Sigmoid colon (tissue), 4 donors: ENCODE measurements at regions not wholly inside any gene's neighbourhood (a gene's known extent, or its start where the extent isn't known, plus 50 kb on each side); places are given as distances from the start of the nearest gene placed in this dataset.

Source experiments
- POLR2AphosphoS5 ChIP-seq, 4 donors: sonication (generic); formaldehyde crosslinking; IDR thresholded peaks; one replicate each; pipeline ENCODE4 v1.6.1; 2017; ENCODE audit warnings: antibody characterized with exemption in 4 of 4
- TF ChIP-seq, protein P1 (sequence below), 4 experiments: fragments of 450-650 bp in 3 of 4; fragments of 200-600 bp in 1 of 4; IDR thresholded peaks; one replicate each; pipeline ENCODE4 v1.5.1; 2016 to 2019; ENCODE audit warnings: antibody characterized with exemption in 4 of 4, mild to moderate bottlenecking in 3 of 4, moderate library complexity in 2 of 4

DNA sequence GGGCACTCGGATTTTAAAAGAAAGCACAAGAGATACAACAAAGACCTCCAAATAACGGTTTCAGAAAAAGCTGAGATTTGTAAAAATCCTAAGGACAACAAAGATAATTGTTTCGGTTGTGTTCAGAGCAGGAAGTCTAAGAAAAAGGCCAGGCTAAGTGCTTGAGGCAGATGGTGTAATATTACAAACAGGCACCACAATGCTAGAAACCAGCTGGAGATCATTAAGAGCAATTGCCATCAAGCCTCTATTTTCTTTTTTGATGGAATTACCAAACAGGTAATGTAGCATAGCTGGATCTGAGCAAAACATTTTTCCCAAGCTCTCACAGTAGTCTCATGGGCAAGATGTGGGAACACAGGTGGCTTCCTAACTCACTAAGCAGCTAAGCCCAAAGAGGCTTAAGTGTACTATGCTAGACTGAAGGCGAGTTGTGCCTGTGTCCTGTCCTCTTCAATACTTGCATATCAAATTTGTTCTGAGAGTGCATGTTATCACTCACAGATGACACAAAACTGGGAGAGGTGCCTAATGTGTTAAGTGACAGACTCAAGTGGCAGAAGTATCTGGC lies 161.6 kb downstream of the GLUL start:
- TF ChIP-seq, protein P1, sequence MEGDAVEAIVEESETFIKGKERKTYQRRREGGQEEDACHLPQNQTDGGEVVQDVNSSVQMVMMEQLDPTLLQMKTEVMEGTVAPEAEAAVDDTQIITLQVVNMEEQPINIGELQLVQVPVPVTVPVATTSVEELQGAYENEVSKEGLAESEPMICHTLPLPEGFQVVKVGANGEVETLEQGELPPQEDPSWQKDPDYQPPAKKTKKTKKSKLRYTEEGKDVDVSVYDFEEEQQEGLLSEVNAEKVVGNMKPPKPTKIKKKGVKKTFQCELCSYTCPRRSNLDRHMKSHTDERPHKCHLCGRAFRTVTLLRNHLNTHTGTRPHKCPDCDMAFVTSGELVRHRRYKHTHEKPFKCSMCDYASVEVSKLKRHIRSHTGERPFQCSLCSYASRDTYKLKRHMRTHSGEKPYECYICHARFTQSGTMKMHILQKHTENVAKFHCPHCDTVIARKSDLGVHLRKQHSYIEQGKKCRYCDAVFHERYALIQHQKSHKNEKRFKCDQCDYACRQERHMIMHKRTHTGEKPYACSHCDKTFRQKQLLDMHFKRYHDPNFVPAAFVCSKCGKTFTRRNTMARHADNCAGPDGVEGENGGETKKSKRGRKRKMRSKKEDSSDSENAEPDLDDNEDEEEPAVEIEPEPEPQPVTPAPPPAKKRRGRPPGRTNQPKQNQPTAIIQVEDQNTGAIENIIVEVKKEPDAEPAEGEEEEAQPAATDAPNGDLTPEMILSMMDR (IDR thresholded peaks at IDR 0.05): no peak
- TF ChIP-seq POLR2AphosphoS5 (IDR thresholded peaks at IDR 0.05): no peak
